ENCODE measurements at regions not wholly inside any gene's neighbourhood (a gene's known extent, or its start where the extent isn't known, plus 50 kb on each side); places are given as distances from the start of the nearest gene placed in this dataset.

- TF ChIP-seq GATA2 (IDR thresholded peaks at IDR 0.05; ENCODE audit: low read depth, low read length) (no peak), GATA3 (IDR thresholded peaks at IDR 0.05; ENCODE audit: low read depth, low read length) (no peak)
These were observed 254.8 kb downstream of the RNF152 start for GRCh38 chr18:61637905-61638595.

- TF ChIP-seq GATA2 (IDR thresholded peaks at IDR 0.05; ENCODE audit: low read depth, low read length) (no peak), GATA3 (IDR thresholded peaks at IDR 0.05; ENCODE audit: low read depth, low read length) (no peak)
These were observed 255.5 kb downstream of the RNF152 start for GRCh38 chr18:61637319-61637718.

DNA sequence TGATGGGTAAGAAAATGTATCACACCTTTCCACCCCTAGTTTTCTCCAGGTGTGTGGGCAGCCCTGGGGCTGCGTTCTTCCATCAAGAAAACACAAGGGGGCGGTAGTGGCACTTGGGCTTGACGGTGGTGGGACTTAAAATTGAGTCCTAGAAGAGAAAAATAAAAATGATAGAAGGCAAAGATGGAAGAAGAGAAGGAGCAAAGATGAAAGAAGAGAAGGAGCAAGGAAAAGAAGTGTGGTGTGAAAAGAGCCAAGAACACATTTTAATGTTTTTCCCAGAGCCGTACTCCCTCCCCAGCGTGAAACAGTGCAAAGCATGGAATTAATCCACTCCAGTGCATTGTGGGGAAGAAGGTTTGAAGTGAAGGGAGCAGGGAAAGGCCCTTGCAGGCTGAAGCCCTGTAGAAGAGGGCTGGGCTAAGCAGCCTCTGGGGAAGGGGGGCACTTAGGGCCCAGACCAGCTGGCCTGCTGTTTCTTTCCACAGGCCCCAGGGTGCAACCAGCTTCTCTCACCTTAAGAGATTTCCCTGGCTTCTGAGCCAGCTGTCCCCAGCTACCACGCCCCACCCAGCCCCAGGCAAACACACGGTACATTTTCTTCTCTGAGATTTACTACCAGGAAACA lies 256.8 kb downstream of the RNF152 start:
- TF ChIP-seq GATA2 (IDR thresholded peaks at IDR 0.05; ENCODE audit: low read depth, low read length) (no peak), GATA3 (IDR thresholded peaks at IDR 0.05; ENCODE audit: low read depth, low read length) (no peak)

- TF ChIP-seq GATA3 (IDR thresholded peaks at IDR 0.05; ENCODE audit: low read depth, low read length) (no peak), GATA2 (IDR thresholded peaks at IDR 0.05; ENCODE audit: low read depth, low read length) (no peak)
These were observed 264.7 kb downstream of the RNF152 start for GRCh38 chr18:61628085-61628484.

DNA sequence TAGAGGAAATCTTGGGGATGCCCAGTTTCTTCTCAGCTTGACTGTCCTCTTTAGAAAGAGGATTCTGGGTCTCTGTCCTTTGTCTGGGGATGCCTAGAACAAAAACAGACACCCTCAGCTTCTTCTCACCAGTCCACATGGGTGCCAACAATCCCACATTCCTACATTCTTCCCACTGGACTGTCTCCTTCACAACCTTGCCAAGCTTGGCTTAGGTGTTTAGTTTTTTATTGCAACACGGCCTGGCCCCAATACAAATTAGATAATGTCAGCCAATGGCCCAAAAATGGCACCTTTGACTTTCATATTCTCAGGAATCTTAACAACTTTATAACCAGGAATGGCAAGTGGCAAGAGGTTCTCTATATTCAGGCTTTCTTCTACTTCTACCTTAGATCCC lies 273.0 kb downstream of the RNF152 start:
- no peak for TF ChIP-seq GATA2 (IDR thresholded peaks at IDR 0.05; ENCODE audit: low read depth, low read length)
- TF ChIP-seq GATA3 (IDR thresholded peaks at IDR 0.05; ENCODE audit: low read depth, low read length): no peak

DNA sequence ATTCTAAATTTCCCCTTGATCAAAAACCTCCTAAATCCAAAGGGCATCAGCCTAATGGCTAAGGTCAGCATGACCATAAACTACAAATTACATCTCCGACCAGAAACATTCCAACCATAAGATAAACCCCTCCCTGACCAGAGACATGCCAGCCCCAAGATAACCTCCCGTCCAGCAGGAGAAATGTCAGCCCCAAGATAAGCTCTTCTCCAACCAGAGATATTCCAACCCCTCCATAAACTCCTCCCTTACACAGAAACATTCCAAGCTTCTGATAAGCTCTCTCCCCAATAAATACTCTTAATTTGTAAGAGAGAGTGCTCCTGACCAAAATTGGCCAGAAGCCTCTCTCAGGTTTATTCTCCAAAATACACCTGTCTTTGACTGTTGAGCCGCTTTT lies 274.0 kb downstream of the RNF152 start:
- no peak for TF ChIP-seq GATA3 (IDR thresholded peaks at IDR 0.05; ENCODE audit: low read depth, low read length)
- no peak for TF ChIP-seq GATA2 (IDR thresholded peaks at IDR 0.05; ENCODE audit: low read depth, low read length)

GRCh38 chr18:61616111-61616610 lies 276.6 kb downstream of the RNF152 start:
- no peak for TF ChIP-seq GATA3 (IDR thresholded peaks at IDR 0.05; ENCODE audit: low read depth, low read length)
- no peak for TF ChIP-seq GATA2 (IDR thresholded peaks at IDR 0.05; ENCODE audit: low read depth, low read length)

GRCh38 chr18:61612517-61612916 lies 279.3 kb downstream of the CDH20 start:
- TF ChIP-seq GATA2 (IDR thresholded peaks at IDR 0.05; ENCODE audit: low read depth, low read length): no peak
- no peak for TF ChIP-seq GATA3 (IDR thresholded peaks at IDR 0.05; ENCODE audit: low read depth, low read length)

- TF ChIP-seq GATA3 (IDR thresholded peaks at IDR 0.05; ENCODE audit: low read depth, low read length): no peak
These were observed 275.9 kb downstream of the CDH20 start for GRCh38 chr18:61609131-61609530.

GRCh38 chr18:61608316-61608715 lies 275.1 kb downstream of the CDH20 start:
- TF ChIP-seq GATA3 (IDR thresholded peaks at IDR 0.05; ENCODE audit: low read depth, low read length) (no peak), GATA2 (IDR thresholded peaks at IDR 0.05; ENCODE audit: low read depth, low read length) (no peak)

DNA sequence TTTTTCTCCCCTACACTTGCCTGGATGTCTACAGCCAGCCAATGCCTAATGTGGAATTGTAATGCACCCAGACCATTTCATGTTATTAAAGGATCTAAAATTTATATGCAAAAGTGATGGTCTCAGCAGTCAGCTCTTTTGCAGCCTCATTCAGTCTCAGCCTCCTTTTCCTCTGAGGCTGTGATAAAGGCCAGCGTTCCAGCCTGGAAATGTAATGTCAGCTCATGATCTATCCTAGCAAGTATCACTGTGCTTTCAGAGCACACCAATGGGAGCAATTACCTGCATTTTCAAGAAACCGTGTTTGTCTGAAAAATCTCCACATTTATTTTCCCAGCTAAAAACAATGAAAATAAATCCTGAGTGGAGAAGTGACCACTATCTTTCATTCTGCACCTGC lies 274.6 kb downstream of the CDH20 start:
- TF ChIP-seq GATA2 (IDR thresholded peaks at IDR 0.05; ENCODE audit: low read depth, low read length): no peak
- TF ChIP-seq GATA3 (IDR thresholded peaks at IDR 0.05; ENCODE audit: low read depth, low read length): no peak

GRCh38 chr18:61606759-61607158 lies 273.5 kb downstream of the CDH20 start:
- TF ChIP-seq GATA2 (IDR thresholded peaks at IDR 0.05; ENCODE audit: low read depth, low read length) (no peak), GATA3 (IDR thresholded peaks at IDR 0.05; ENCODE audit: low read depth, low read length) (no peak)

GRCh38 chr18:61606068-61606660 lies 272.9 kb downstream of the CDH20 start:
- TF ChIP-seq GATA2 (IDR thresholded peaks at IDR 0.05; ENCODE audit: low read depth, low read length): no peak
- no peak for TF ChIP-seq GATA3 (IDR thresholded peaks at IDR 0.05; ENCODE audit: low read depth, low read length)

- TF ChIP-seq GATA2 (IDR thresholded peaks at IDR 0.05; ENCODE audit: low read depth, low read length) (no peak), GATA3 (IDR thresholded peaks at IDR 0.05; ENCODE audit: low read depth, low read length) (no peak)
These were observed 272.3 kb downstream of the CDH20 start for GRCh38 chr18:61605376-61606067.
